ENCODE measurements at regions not wholly inside any gene's neighbourhood (a gene's known extent, or its start where the extent isn't known, plus 50 kb on each side); places are given as distances from the start of the nearest gene placed in this dataset.

GRCh38 chr2:107392241-107392704 lies 434.4 kb upstream of the RGPD4 start:
- H3K4me1 ChIP-seq (ENCODE audit: control insufficient read depth in 1 of 2, insufficient read depth in 2 of 2, low read depth in 1 of 2, low read length in 1 of 2): no peaks in the 10 kb centered on the region
- no peaks in the 10 kb centered on the region for H3K27me3 ChIP-seq (ENCODE audit: insufficient read depth)
- H3K4me3 ChIP-seq (ENCODE audit: low read depth in 2 of 2, low read length in 1 of 2): no peak overlapping the region
- H3K79me2 ChIP-seq (ENCODE audit: insufficient read depth): no peaks in the 10 kb centered on the region
- H3K4me2 ChIP-seq: no peak overlapping the region
- no peaks in the 10 kb centered on the region for H4K20me1 ChIP-seq (ENCODE audit: insufficient read depth)
- no peak overlapping the region for H3K27ac ChIP-seq (ENCODE audit: low read depth in 2 of 2, low read length in 1 of 2)
- POLR2A ChIA-PET: no interaction called here
- TF ChIP-seq GATA2 (CRISPR knock-in tag; IDR thresholded peaks at IDR 0.05): no peak
- TF ChIP-seq FOSL2 (IDR thresholded peaks at IDR 0.05; ENCODE audit: borderline replicate concordance, low read depth): no peak
- no peak for TF ChIP-seq SIN3A (IDR thresholded peaks at IDR 0.05; ENCODE audit: borderline replicate concordance, low read depth, low read length)
- no peak for TF ChIP-seq MAX (IDR thresholded peaks at IDR 0.05; ENCODE audit: low read depth)
- TF ChIP-seq RXRA (IDR thresholded peaks at IDR 0.05; ENCODE audit: borderline replicate concordance, low read depth): no peak
- TF ChIP-seq, protein P1, sequence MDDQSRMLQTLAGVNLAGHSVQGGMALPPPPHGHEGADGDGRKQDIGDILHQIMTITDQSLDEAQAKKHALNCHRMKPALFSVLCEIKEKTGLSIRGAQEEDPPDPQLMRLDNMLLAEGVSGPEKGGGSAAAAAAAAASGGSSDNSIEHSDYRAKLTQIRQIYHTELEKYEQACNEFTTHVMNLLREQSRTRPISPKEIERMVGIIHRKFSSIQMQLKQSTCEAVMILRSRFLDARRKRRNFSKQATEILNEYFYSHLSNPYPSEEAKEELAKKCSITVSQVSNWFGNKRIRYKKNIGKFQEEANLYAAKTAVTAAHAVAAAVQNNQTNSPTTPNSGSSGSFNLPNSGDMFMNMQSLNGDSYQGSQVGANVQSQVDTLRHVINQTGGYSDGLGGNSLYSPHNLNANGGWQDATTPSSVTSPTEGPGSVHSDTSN (IDR thresholded peaks at IDR 0.05): no peak
- TF ChIP-seq ELF1 (IDR thresholded peaks at IDR 0.05): no peak
- no peak for TF ChIP-seq YY1 (IDR thresholded peaks at IDR 0.05; ENCODE audit: low read depth)
- no peak for TF ChIP-seq EZH2phosphoT487 (IDR thresholded peaks at IDR 0.05; ENCODE audit: borderline replicate concordance, low read depth)
- TF ChIP-seq FOXJ3 (CRISPR knock-in tag; IDR thresholded peaks at IDR 0.05): no peak
- TF ChIP-seq NRF1 (IDR thresholded peaks at IDR 0.05; ENCODE audit: low read depth, low read length): no peak
- TF ChIP-seq FOXM1 (IDR thresholded peaks at IDR 0.05; ENCODE audit: low read depth): no peak
- no peak for TF ChIP-seq POLR2AphosphoS5 (IDR thresholded peaks at IDR 0.05; ENCODE audit: low read depth, low read length)
- TF ChIP-seq TCF12 (IDR thresholded peaks at IDR 0.05): no peak
- no peak for TF ChIP-seq TEAD4 (IDR thresholded peaks at IDR 0.05; ENCODE audit: borderline replicate concordance, insufficient read depth)
- TF ChIP-seq GABPA (IDR thresholded peaks at IDR 0.05; ENCODE audit: low read depth): no peak
- TF ChIP-seq NFIC (IDR thresholded peaks at IDR 0.05; ENCODE audit: borderline replicate concordance): no peak
- TF ChIP-seq REST (IDR thresholded peaks at IDR 0.05; ENCODE audit: low read depth, low read length): no peak
- no peak for TF ChIP-seq USF2 (IDR thresholded peaks at IDR 0.05; ENCODE audit: borderline replicate concordance, low read depth, low read length)
- no peaks in the 10 kb centered on the region for H3K36me3 ChIP-seq (replicated peaks in 1 of 2; ENCODE audit: control insufficient read depth in 1 of 2, insufficient read depth in 2 of 2, low read length in 1 of 2)
- no peaks in the 10 kb centered on the region for H3K9me3 ChIP-seq
- no peaks in the 10 kb centered on the region for H3K9me2 ChIP-seq
- no peak for DNase-seq
- CTCF ChIA-PET: no interaction called here
- H3F3A ChIP-seq (replicated peaks; ENCODE audit: insufficient read depth): no peaks in the 10 kb centered on the region
- 71% methylated on average over 6 of the region's 32 CpGs for WGBS (ENCODE audit: low lambda C conversion rate)
- no peak overlapping the region for H3K9ac ChIP-seq
- H2AFZ ChIP-seq (ENCODE audit: low read depth): no peak overlapping the region

Measured in SK-N-SH (cell line).